H1 (cell line): ENCODE measurements at regions not wholly inside any gene's neighbourhood (a gene's known extent, or its start where the extent isn't known, plus 50 kb on each side); places are given as distances from the start of the nearest gene placed in this dataset.

ENCODE experiments used
- CTCF ChIA-PET: fragments of 300-600 bp; sonication (Branson Sonifier 250); formaldehyde crosslinking; loops from one replicate; lab custom pipeline; 2021; ENCODE audit not compliant: partially characterized antibody; lab: Charles Lee
- POLR2A ChIA-PET: fragments of 300-600 bp; sonication (Branson Sonifier 250); formaldehyde crosslinking; loops from one replicate; lab custom pipeline; 2021; ENCODE audit warnings: inconsistent platforms; ENCODE audit not compliant: partially characterized antibody; lab: Charles Lee
- DNase-seq, 2 experiments: peaks; one replicate each; pipeline versions ENCODE4 v3.0.0 to v3.0.0-alpha.2; 2010 to 2022; ENCODE audit warnings: low spot score in 2 of 2, low read depth in 1 of 2, mixed read lengths in 1 of 2
- FAIRE-seq: peaks from 2 replicates; lab custom pipeline; 2011; peaks lifted over from hg19 to GRCh38; lab: Jason Lieb, UNC
- H2AFZ ChIP-seq: 2 replicates; pipeline ENCODE4 v1.8.1; 2012; ENCODE audit warnings: low read length, inconsistent platforms
- H2AK5ac ChIP-seq: 2 replicates; pipeline ENCODE4 v1.6.1; 2013; ENCODE audit warnings: low read depth, low read length
- H2BK120ac ChIP-seq: replicated peaks from 2 replicates; pipeline ENCODE3; 2013; ENCODE audit warnings: low read depth, low read length, inconsistent platforms
- H2BK12ac ChIP-seq: 2 replicates; pipeline ENCODE4 v1.6.1; 2013; ENCODE audit warnings: low read depth, low read length
- H2BK15ac ChIP-seq: 2 replicates; pipeline ENCODE4 v1.6.1; 2013; ENCODE audit warnings: low read length
- H2BK20ac ChIP-seq: 2 replicates; pipeline ENCODE4 v1.6.1; 2013; ENCODE audit warnings: low read length
- H2BK5ac ChIP-seq: 2 replicates; pipeline ENCODE4 v1.6.1; 2013; ENCODE audit warnings: low read depth, low read length
- H3K14ac ChIP-seq: 2 replicates; pipeline ENCODE4 v1.6.1; 2013; ENCODE audit warnings: inconsistent platforms; ENCODE audit not compliant: insufficient read length
- H3K18ac ChIP-seq: 2 replicates; pipeline ENCODE4 v1.6.1; 2013; ENCODE audit warnings: low read length; ENCODE audit errors: extremely low read depth
- H3K23ac ChIP-seq: 2 replicates; pipeline ENCODE4 v1.6.1; 2013; ENCODE audit warnings: inconsistent platforms; ENCODE audit not compliant: insufficient read length
- H3K23me2 ChIP-seq: 2 replicates; pipeline ENCODE4 v1.6.1; 2013; ENCODE audit warnings: low read depth, low read length
- H3K27ac ChIP-seq: 2 replicates; pipeline ENCODE4 v1.6.1; 2011; ENCODE audit warnings: low read depth, low read length, inconsistent platforms
- H3K27me3 ChIP-seq, 4 experiments: replicated peaks in 1 of 4; 1 replicate in 1 of 4; 2 replicates in 3 of 4; pipeline versions ENCODE4 v1.6.1 to v1.8.1; 2011 to 2013; ENCODE audit warnings: low read length in 3 of 4, mild to moderate bottlenecking in 3 of 4, inconsistent platforms in 2 of 4, mixed read lengths in 2 of 4, moderate library complexity in 1 of 4; ENCODE audit not compliant: control insufficient read depth in 3 of 4, insufficient read depth in 3 of 4; ENCODE audit errors: extremely low read depth in 1 of 4
- H3K36me3 ChIP-seq, 4 experiments: 2 replicates each; pipeline versions ENCODE4 v1.6.1 to v1.8.1; 2011 to 2013; ENCODE audit warnings: mild to moderate bottlenecking in 4 of 4, low read length in 3 of 4, moderate library complexity in 2 of 4, control low read depth in 1 of 4, inconsistent platforms in 1 of 4; ENCODE audit not compliant: insufficient read depth in 4 of 4, control insufficient read depth in 2 of 4
- H3K4ac ChIP-seq: replicated peaks from 2 replicates; pipeline ENCODE3; 2013; ENCODE audit warnings: low read length, low read depth, mixed read lengths, inconsistent platforms; ENCODE audit not compliant: insufficient read length
- H3K4me1 ChIP-seq, 4 experiments: replicated peaks in 1 of 4; 1 replicate in 1 of 4; 2 replicates in 3 of 4; pipeline versions ENCODE4 v1.6.1 to v1.8.1; 2011 to 2013; ENCODE audit warnings: low read length in 3 of 4, inconsistent platforms in 2 of 4, mixed read lengths in 1 of 4; ENCODE audit not compliant: insufficient read depth in 4 of 4, control insufficient read depth in 3 of 4
- H3K4me2 ChIP-seq, 2 experiments: 2 replicates each; pipeline versions ENCODE4 v1.6.1 to v1.8.1; 2011 to 2013; ENCODE audit warnings: low read depth in 2 of 2, low read length in 2 of 2, control low read depth in 1 of 2, inconsistent platforms in 1 of 2, mild to moderate bottlenecking in 1 of 2; ENCODE audit not compliant: insufficient read depth in 1 of 2
- H3K4me3 ChIP-seq, 4 experiments: fragments of 200-600, 300-600 bp in 1 of 4; sonication (generic), shearing (Covaris generic), sonication (Bioruptor Twin) in 1 of 4; 2 replicates each; pipeline versions ENCODE4 v1.5.1 to v1.8.1; 2011 to 2016; ENCODE audit warnings: low read length in 4 of 4, low read depth in 3 of 4, control low read depth in 2 of 4, inconsistent platforms in 2 of 4, mild to moderate bottlenecking in 2 of 4, mixed read lengths in 1 of 4, moderate library complexity in 1 of 4; ENCODE audit not compliant: insufficient read depth in 2 of 4; ENCODE audit errors: extremely low read depth in 1 of 4
- H3K56ac ChIP-seq: replicated peaks from 2 replicates; pipeline ENCODE3; 2013; ENCODE audit warnings: low read depth, mild to moderate bottlenecking, mixed read lengths, low read length, inconsistent platforms; ENCODE audit not compliant: insufficient read length
- H3K79me1 ChIP-seq: 2 replicates; pipeline ENCODE4 v1.6.1; 2013; ENCODE audit warnings: low read depth, low read length, control low read depth
- H3K79me2 ChIP-seq, 2 experiments: 2 replicates each; pipeline versions ENCODE4 v1.6.1 to v1.8.1; 2012 to 2013; ENCODE audit warnings: low read length in 2 of 2, mild to moderate bottlenecking in 2 of 2, inconsistent platforms in 1 of 2; ENCODE audit not compliant: insufficient read depth in 2 of 2, control insufficient read depth in 1 of 2
- H3K9ac ChIP-seq, 4 experiments: replicated peaks in 1 of 4; 1 replicate in 1 of 4; 2 replicates in 3 of 4; pipeline versions ENCODE4 v1.6.1 to v1.8.1; 2011 to 2013; ENCODE audit warnings: low read depth in 3 of 4, low read length in 3 of 4, control low read depth in 2 of 4, mild to moderate bottlenecking in 2 of 4, moderate library complexity in 2 of 4, inconsistent platforms in 1 of 4; ENCODE audit errors: extremely low read depth in 1 of 4
- H3K9me3 ChIP-seq, 2 experiments: 2 replicates each; pipeline versions ENCODE4 v1.6.1 to v1.8.1; 2012 to 2013; ENCODE audit warnings: mild to moderate bottlenecking in 2 of 2, moderate library complexity in 2 of 2, control low read depth in 1 of 2, inconsistent platforms in 1 of 2, low read depth in 1 of 2, low read length in 1 of 2, mixed read lengths in 1 of 2; ENCODE audit not compliant: insufficient read depth in 2 of 2
- H4K20me1 ChIP-seq, 2 experiments: replicated peaks in 1 of 2; 2 replicates each; pipeline versions ENCODE3 to v1.8.1; 2011 to 2013; ENCODE audit warnings: inconsistent platforms in 2 of 2, low read length in 2 of 2, mild to moderate bottlenecking in 1 of 2; ENCODE audit not compliant: insufficient read depth in 2 of 2, control insufficient read depth in 1 of 2
- H4K5ac ChIP-seq: 2 replicates; pipeline ENCODE4 v1.6.1; 2013; ENCODE audit warnings: low read length, low read depth, mixed read lengths, inconsistent platforms; ENCODE audit not compliant: insufficient read length
- H4K8ac ChIP-seq: 2 replicates; pipeline ENCODE4 v1.8.0; 2013; ENCODE audit warnings: mild to moderate bottlenecking, moderate library complexity, low read length, inconsistent platforms; ENCODE audit not compliant: insufficient read depth; ENCODE audit errors: extremely low read depth
- H4K91ac ChIP-seq: replicated peaks from 2 replicates; pipeline ENCODE3; 2013; ENCODE audit warnings: low read length, mixed read lengths, inconsistent platforms; ENCODE audit not compliant: insufficient read length
- CHD1 ChIP-seq: IDR thresholded peaks from 2 replicates; pipeline ENCODE4 v1.6.1; 2012; ENCODE audit warnings: low read depth, low read length, improper control_type of control experiment
- HDAC2 ChIP-seq, 2 experiments: fragments of 300-600 bp in 1 of 2; sonication (generic) in 1 of 2; IDR thresholded peaks; 2 replicates each; pipeline ENCODE4 v1.6.1; 2011 to 2012; ENCODE audit warnings: low read depth in 2 of 2, low read length in 2 of 2, mild to moderate bottlenecking in 2 of 2, moderate library complexity in 2 of 2, borderline replicate concordance in 1 of 2, inconsistent platforms in 1 of 2
- WGBS, 2 experiments: shearing (Covaris generic) in 1 of 2; methylation state at CpG; one replicate each; pipeline versions ENCODE4 v1.1.6 to v1.1.7; 2013 to 2015; ENCODE audit warnings: low lambda C conversion rate in 2 of 2, mixed read lengths in 2 of 2, inconsistent platforms in 1 of 2, low coverage in 1 of 2, missing lambda C conversion rate in 1 of 2; ENCODE audit not compliant: insufficient replicate concordance in 2 of 2, insufficient coverage in 1 of 2, insufficient read length in 1 of 2; ENCODE audit errors: extremely low coverage in 1 of 2, missing lambda C conversion rate in 1 of 2; 5-methylcytosine and 5-hydroxymethylcytosine counted together
- TF ChIP-seq, protein P1 (sequence below): IDR thresholded peaks from 2 replicates; pipeline ENCODE4 v1.6.1; 2012; ENCODE audit warnings: inconsistent platforms

DNA sequence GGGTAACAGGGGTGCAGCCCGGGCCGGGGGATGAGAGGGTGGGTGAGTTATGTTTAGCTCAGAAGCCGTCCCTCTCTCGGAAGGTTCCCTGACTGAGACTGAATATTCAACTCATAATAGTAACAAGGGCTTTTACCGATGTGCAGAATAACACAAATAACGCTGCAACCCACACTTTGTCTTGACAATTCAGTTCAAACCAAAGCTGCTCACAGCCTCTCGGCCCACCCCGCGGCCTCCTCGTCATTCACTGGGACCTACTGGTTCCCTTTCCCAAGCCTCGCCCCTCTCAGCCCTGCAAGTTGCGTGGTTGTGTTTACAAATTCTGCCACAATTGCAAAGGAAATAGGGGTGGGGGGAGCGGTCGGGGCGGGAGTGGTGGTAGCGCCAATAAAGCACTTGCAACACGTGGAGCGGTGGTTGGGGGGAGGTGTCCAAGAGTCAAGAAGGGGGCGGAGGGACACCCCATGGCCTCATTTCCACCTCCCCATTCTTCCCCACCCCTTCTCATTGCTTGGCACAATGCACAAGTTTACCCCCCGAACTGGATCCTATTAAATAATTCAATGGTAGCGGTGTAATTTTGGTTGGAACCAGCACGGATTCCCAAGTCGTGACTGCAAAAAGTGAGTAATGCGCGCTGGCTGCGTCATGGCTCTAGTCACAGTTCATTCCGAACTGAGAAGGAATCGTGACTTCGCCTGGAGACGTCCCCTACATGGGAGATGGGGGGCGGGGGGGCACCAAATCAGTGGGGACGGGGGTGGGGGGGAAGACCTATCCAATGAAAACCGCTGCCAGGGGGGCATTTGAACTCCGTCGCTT, 102.0 kb upstream of the HSD17B12 start:
- H4K91ac ChIP-seq, result no peak overlapping the region
- no peak overlapping the region for H2BK5ac ChIP-seq
- H3K36me3 ChIP-seq, result no peaks in the 10 kb centered on the region
- H3K4me3 ChIP-seq, result peak overlapping the region; percentile 51 to 90 (median 79)
- CTCF ChIA-PET, result interaction anchor here (0.8 to 25.5 kb wide), 5 partner anchors 20 to 107 kb away, joined by 3 to 1064 read pairs (median 5); no protein-coding TSS in a partner anchor
- no peak overlapping the region for H3K27ac ChIP-seq
- no peaks in the 10 kb centered on the region for H3K79me2 ChIP-seq
- POLR2A ChIA-PET, result interaction anchor here (1.9 kb wide), 1 partner anchor 11 kb away, joined by 4 read pairs; no protein-coding TSS in a partner anchor
- H2BK20ac ChIP-seq, result no peak overlapping the region
- FAIRE-seq (no peak), DNase-seq (peak in 1 of 2 experiments; percentile 57)
- no peak overlapping the region for H3K56ac ChIP-seq
- no peak overlapping the region for H3K18ac ChIP-seq
- H3K4me2 ChIP-seq, result peak overlapping the region; percentile 98 to 99
- H3K9me3 ChIP-seq, result no peaks in the 10 kb centered on the region
- peaks cover 75 to 96% (median 91%) of the 10 kb centered on the region in 4 experiments for H3K27me3 ChIP-seq
- H3K4ac ChIP-seq, result no peak overlapping the region
- no peak overlapping the region for H4K5ac ChIP-seq
- H2BK12ac ChIP-seq, result no peak overlapping the region
- H3K23ac ChIP-seq, result no peak overlapping the region
- WGBS, 2 experiments, result 5% methylated on average over 28 of the region's 35 CpGs; no CpG with 5 or more reads in 1 of the 2 experiments
- H2AFZ ChIP-seq, result no peak overlapping the region
- no peak overlapping the region for H2BK120ac ChIP-seq
- no peak overlapping the region for H3K14ac ChIP-seq
- H4K20me1 ChIP-seq, result peaks cover 4 to 14% of the 10 kb centered on the region in 2 experiments
- peaks cover 30% of the 10 kb centered on the region for H3K23me2 ChIP-seq
- H4K8ac ChIP-seq, result no peak overlapping the region
- peaks cover 7 to 42% (median 16%) of the 10 kb centered on the region in 4 experiments for H3K4me1 ChIP-seq
- no peak overlapping the region for H2AK5ac ChIP-seq
- H3K9ac ChIP-seq, result no peak overlapping the region
- no peak overlapping the region for H2BK15ac ChIP-seq
- H3K79me1 ChIP-seq, result no peaks in the 10 kb centered on the region
- TF ChIP-seq HDAC2 (IDR thresholded peaks at IDR 0.05; ENCODE audit: borderline replicate concordance in 1 of 2, low read depth in 2 of 2, low read length in 2 of 2) (no peak), CHD1 (no peak)
- TF ChIP-seq, protein P1, sequence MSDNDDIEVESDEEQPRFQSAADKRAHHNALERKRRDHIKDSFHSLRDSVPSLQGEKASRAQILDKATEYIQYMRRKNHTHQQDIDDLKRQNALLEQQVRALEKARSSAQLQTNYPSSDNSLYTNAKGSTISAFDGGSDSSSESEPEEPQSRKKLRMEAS, result peak; percentile 70
